Activated CD4-positive, alpha-beta T cell treated with anti-CD3 and anti-CD28 coated beads for 36 hours (primary cell): ENCODE measurements at regions not wholly inside any gene's neighbourhood (a gene's known extent, or its start where the extent isn't known, plus 50 kb on each side); places are given as distances from the start of the nearest gene placed in this dataset.

Source experiments
- ATAC-seq: fragments of 200-7000 bp; cut with Tn5 transposase; one replicate; pipeline ENCODE4 v1.10.0; 2021; ENCODE audit warnings: mild to moderate bottlenecking, moderate library complexity
- CTCF ChIA-PET: fragments of 350-600 bp; sonication (Branson Sonifier 250); formaldehyde crosslinking; loops from one replicate; lab custom pipeline; 2021; ENCODE audit warnings: antibody characterized with exemption; lab: Charles Lee
- POLR2A ChIA-PET: fragments of 350-600 bp; sonication (Branson Sonifier 250); formaldehyde crosslinking; loops from one replicate; lab custom pipeline; 2021; ENCODE audit warnings: antibody characterized with exemption, inconsistent platforms; lab: Charles Lee
- DNase-seq: peaks from one replicate; pipeline ENCODE4 v3.0.0-alpha.2; 2020
- H3K27ac Mint-ChIP-seq: one replicate; pipeline ENCODE4 v1.8.0; 2021; ENCODE audit warnings: mixed read lengths
- H3K27me3 Mint-ChIP-seq: one replicate; pipeline ENCODE4 v1.8.0; 2021; ENCODE audit warnings: mixed read lengths
- H3K36me3 Mint-ChIP-seq: one replicate; pipeline ENCODE4 v1.8.0; 2021; ENCODE audit warnings: low read depth, mixed read lengths
- H3K4me1 Mint-ChIP-seq: one replicate; pipeline ENCODE4 v1.8.0; 2021; ENCODE audit warnings: mixed read lengths
- H3K4me3 Mint-ChIP-seq: one replicate; pipeline ENCODE4 v1.8.0; 2021; ENCODE audit warnings: mild to moderate bottlenecking, moderate library complexity, mixed read lengths
- H3K9me3 Mint-ChIP-seq: one replicate; pipeline ENCODE4 v1.8.0; 2021; ENCODE audit warnings: low read depth, mixed read lengths
- intact Hi-C, 2 experiments: fragments of 100-400 bp; cut with DNase I in 1 of 2; cut with micrococcal nuclease in 1 of 2; formaldehyde crosslinking; loops; one replicate each; pipeline versions ENCODE4 v1.14.2 to v1.15.1; 2022 to 2024; cut with DNase I, micrococcal nuclease

DNA sequence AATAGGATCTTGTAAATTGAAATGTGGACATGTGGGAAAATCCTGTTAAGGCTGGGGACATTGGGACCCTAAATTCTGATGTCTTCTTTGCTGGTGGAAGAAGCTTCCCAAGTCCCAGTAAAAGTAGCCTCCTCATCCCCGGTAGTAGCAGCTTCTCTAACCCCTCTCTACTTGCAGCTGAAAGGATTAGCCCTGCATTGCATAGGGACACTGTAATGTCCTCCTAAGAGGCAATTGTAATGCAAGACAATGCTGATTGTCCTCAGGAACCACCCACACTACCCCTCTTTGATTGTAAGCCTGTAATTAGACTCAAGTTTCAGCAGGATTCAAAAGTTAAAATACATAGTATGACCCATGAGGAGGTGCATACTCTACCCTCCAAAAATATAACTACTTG lies 1938.4 kb upstream of the C9orf72 start:
- POLR2A ChIA-PET = no interaction called here
- intact Hi-C loops = no loop called here
- Mint-ChIP-seq H3K4me3 (no peak overlapping the region), H3K9me3 (peaks cover 6% of the 10 kb centered on the region), H3K36me3 (no peaks in the 10 kb centered on the region), H3K27me3 (no peaks in the 10 kb centered on the region), H3K4me1 (no peaks in the 10 kb centered on the region), H3K27ac (no peak overlapping the region)
- ATAC-seq (no peak), DNase-seq (no peak)
- CTCF ChIA-PET = no interaction called here

- ChIA-PET POLR2A (no interaction called here), CTCF (no interaction called here)
- Mint-ChIP-seq H3K4me3 (no peak overlapping the region), H3K36me3 (no peaks in the 10 kb centered on the region), H3K9me3 (peaks cover 3% of the 10 kb centered on the region), H3K27ac (no peak overlapping the region), H3K4me1 (no peaks in the 10 kb centered on the region), H3K27me3 (no peaks in the 10 kb centered on the region)
- no peak for ATAC-seq
- no peak for DNase-seq
- intact Hi-C loops = no loop called here
Measured at GRCh38 chr9:29514336-29514735, 1941.1 kb upstream of the C9orf72 start.

GRCh38 chr9:29514862-29515261 lies 1941.6 kb upstream of the C9orf72 start:
- Mint-ChIP-seq H3K4me1 (no peaks in the 10 kb centered on the region), H3K36me3 (no peaks in the 10 kb centered on the region), H3K27ac (no peak overlapping the region), H3K4me3 (no peak overlapping the region), H3K9me3 (peaks cover 6% of the 10 kb centered on the region), H3K27me3 (no peaks in the 10 kb centered on the region)
- ChIA-PET CTCF (no interaction called here), POLR2A (no interaction called here)
- ATAC-seq (no peak), DNase-seq (no peak)
- intact Hi-C loops = no loop called here

- no peaks in the 10 kb centered on the region for H3K36me3 Mint-ChIP-seq
- ATAC-seq (no peak), DNase-seq (no peak)
- H3K4me3 Mint-ChIP-seq = no peak overlapping the region
- H3K27ac Mint-ChIP-seq = no peak overlapping the region
- peaks cover 2% of the 10 kb centered on the region for H3K9me3 Mint-ChIP-seq
- no peaks in the 10 kb centered on the region for H3K27me3 Mint-ChIP-seq
- intact Hi-C loops = no loop called here
- ChIA-PET CTCF (no interaction called here), POLR2A (no interaction called here)
- no peaks in the 10 kb centered on the region for H3K4me1 Mint-ChIP-seq
Measured at GRCh38 chr9:29548436-29548835, 1975.2 kb upstream of the C9orf72 start.

DNA sequence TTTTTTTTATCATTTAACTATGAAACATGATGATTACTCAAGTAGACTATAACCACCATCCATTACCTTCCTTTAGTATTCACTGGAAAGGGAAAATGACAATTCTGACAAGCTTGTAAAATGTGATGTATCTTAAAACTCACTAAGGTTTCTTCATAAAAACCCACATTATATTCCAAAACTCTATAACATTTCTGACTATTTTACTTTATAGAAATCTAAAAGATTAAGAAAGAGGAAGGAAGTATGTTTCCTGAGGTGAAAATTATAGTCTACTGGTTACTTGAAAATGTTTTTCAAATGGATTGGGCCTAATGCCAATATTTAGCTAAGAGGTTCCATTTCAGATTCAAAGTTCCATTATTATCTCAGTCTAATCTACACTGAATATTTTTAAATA lies 1982.2 kb upstream of the C9orf72 start:
- POLR2A ChIA-PET = no interaction called here
- CTCF ChIA-PET = no interaction called here
- DNase-seq = no peak

DNA sequence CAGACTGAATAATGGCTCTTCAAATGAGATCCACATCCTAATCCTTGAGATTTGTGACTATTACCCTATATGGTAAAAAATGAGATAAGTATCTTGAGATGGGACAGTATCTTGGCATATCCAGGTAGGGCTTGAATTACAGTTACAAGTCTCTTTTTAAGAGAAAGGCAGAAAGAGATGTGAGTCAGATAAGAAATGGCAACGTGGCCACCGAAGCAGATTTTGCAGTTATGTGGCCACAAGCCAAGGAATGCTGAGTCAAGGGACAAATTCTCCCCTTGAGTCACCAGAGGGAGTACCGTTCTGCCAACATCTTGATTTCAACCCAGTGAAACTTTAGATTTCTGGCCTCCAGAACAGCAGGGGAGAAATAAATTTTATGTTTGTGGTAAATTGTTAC lies 1983.0 kb upstream of the C9orf72 start:
- peaks cover 5% of the 10 kb centered on the region for H3K9me3 Mint-ChIP-seq
- ATAC-seq (no peak), DNase-seq (no peak)
- no peaks in the 10 kb centered on the region for H3K36me3 Mint-ChIP-seq
- H3K27ac Mint-ChIP-seq = no peak overlapping the region
- intact Hi-C loops = no loop called here
- CTCF ChIA-PET = no interaction called here
- no peaks in the 10 kb centered on the region for H3K27me3 Mint-ChIP-seq
- no peak overlapping the region for H3K4me3 Mint-ChIP-seq
- POLR2A ChIA-PET = no interaction called here
- no peaks in the 10 kb centered on the region for H3K4me1 Mint-ChIP-seq

More for the DNA sequence above, 1982.2 kb upstream of the C9orf72 start:
- H3K4me1 Mint-ChIP-seq = no peaks in the 10 kb centered on the region
- H3K27ac Mint-ChIP-seq = no peak overlapping the region
- peaks cover 5% of the 10 kb centered on the region for H3K9me3 Mint-ChIP-seq
- H3K27me3 Mint-ChIP-seq = no peaks in the 10 kb centered on the region
- H3K4me3 Mint-ChIP-seq = no peak overlapping the region
- no peaks in the 10 kb centered on the region for H3K36me3 Mint-ChIP-seq
- no peak for ATAC-seq
- intact Hi-C loops = no loop called here

DNA sequence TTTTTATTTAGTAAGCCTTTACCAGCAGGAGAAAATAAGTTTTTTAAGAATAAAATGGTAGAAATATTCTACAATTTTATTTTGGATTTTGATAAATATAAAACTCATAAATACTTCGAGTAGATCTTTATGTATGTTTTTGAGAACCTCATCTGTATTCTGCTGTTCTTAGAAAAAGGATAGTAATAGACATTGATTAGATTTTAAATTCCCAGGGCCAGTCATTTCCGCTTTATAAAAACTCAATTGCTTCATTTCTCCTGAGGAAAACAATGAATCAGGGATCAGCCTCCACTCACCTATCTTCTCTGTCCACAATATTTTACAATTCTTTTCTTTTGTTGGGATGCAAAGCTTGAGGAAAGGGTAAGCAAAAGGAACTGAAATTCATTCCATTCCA lies 1983.5 kb upstream of the C9orf72 start:
- Mint-ChIP-seq H3K4me1 (no peaks in the 10 kb centered on the region), H3K27me3 (no peaks in the 10 kb centered on the region), H3K36me3 (no peaks in the 10 kb centered on the region), H3K27ac (no peak overlapping the region), H3K9me3 (peaks cover 5% of the 10 kb centered on the region), H3K4me3 (no peak overlapping the region)
- intact Hi-C loops = no loop called here
- no peak for ATAC-seq
- no peak for DNase-seq
- CTCF ChIA-PET = no interaction called here
- POLR2A ChIA-PET = no interaction called here

DNA sequence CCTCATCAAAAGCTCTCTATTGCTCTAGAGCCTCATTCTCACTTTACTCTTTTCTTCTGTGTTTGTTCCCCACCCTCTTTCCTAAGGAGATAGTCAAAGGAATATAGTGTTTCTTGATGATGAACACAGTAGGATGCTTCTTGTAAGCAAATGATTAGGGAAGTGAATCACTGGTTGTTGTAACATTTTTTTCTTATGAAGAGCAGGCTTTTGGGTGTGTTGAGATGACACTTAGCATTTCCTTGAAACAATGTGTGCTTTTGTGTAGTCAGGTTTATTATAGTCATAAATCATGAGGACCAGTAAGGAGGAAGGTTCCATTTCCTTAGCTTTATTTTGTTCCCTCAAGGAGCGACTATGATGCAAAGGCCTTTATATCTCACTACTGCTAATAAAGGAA lies 1991.3 kb upstream of the C9orf72 start:
- intact Hi-C loops = no loop called here
- no peaks in the 10 kb centered on the region for H3K4me1 Mint-ChIP-seq
- CTCF ChIA-PET = no interaction called here

GRCh38 chr9:29575219-29575618 lies 2001.9 kb upstream of the C9orf72 start:
- CTCF ChIA-PET = no interaction called here

More for the DNA sequence above, 1991.3 kb upstream of the C9orf72 start:
- Mint-ChIP-seq H3K9me3 (no peaks in the 10 kb centered on the region), H3K27ac (no peak overlapping the region), H3K36me3 (no peaks in the 10 kb centered on the region), H3K4me3 (no peak overlapping the region), H3K27me3 (no peaks in the 10 kb centered on the region)
- POLR2A ChIA-PET = no interaction called here
- DNase-seq = no peak
- ATAC-seq = no peak

GRCh38 chr9:29588361-29588760 lies 2015.1 kb upstream of the C9orf72 start:
- Mint-ChIP-seq H3K27me3 (no peaks in the 10 kb centered on the region), H3K36me3 (no peaks in the 10 kb centered on the region), H3K27ac (no peak overlapping the region), H3K4me1 (no peaks in the 10 kb centered on the region), H3K4me3 (no peak overlapping the region), H3K9me3 (peaks cover 16% of the 10 kb centered on the region)
- ChIA-PET POLR2A (no interaction called here), CTCF (no interaction called here)
- ATAC-seq (no peak), DNase-seq (no peak)
- intact Hi-C loops = no loop called here

More at GRCh38 chr9:29575219-29575618, 2001.9 kb upstream of the C9orf72 start:
- intact Hi-C loops = no loop called here
- Mint-ChIP-seq H3K9me3 (peaks cover 2% of the 10 kb centered on the region), H3K27ac (no peak overlapping the region), H3K36me3 (no peaks in the 10 kb centered on the region), H3K27me3 (no peaks in the 10 kb centered on the region), H3K4me1 (no peaks in the 10 kb centered on the region), H3K4me3 (no peak overlapping the region)
- POLR2A ChIA-PET = no interaction called here
- DNase-seq (no peak), ATAC-seq (no peak)

GRCh38 chr9:29609282-29609681 lies 2036.0 kb upstream of the C9orf72 start:
- ATAC-seq (no peak), DNase-seq (no peak)
- no peaks in the 10 kb centered on the region for H3K4me1 Mint-ChIP-seq
- peaks cover 9% of the 10 kb centered on the region for H3K9me3 Mint-ChIP-seq
- H3K4me3 Mint-ChIP-seq = no peak overlapping the region
- intact Hi-C loops = no loop called here
- no peaks in the 10 kb centered on the region for H3K27me3 Mint-ChIP-seq
- no peak overlapping the region for H3K27ac Mint-ChIP-seq
- ChIA-PET CTCF (no interaction called here), POLR2A (no interaction called here)
- no peaks in the 10 kb centered on the region for H3K36me3 Mint-ChIP-seq

GRCh38 chr9:29613773-29614172 lies 2040.5 kb upstream of the C9orf72 start:
- ChIA-PET POLR2A (no interaction called here), CTCF (no interaction called here)
- intact Hi-C loops = no loop called here
- Mint-ChIP-seq H3K27ac (no peak overlapping the region), H3K27me3 (no peaks in the 10 kb centered on the region), H3K4me1 (no peaks in the 10 kb centered on the region), H3K36me3 (no peaks in the 10 kb centered on the region), H3K4me3 (no peak overlapping the region), H3K9me3 (peaks cover 10% of the 10 kb centered on the region)
- ATAC-seq = no peak
- DNase-seq = no peak

DNA sequence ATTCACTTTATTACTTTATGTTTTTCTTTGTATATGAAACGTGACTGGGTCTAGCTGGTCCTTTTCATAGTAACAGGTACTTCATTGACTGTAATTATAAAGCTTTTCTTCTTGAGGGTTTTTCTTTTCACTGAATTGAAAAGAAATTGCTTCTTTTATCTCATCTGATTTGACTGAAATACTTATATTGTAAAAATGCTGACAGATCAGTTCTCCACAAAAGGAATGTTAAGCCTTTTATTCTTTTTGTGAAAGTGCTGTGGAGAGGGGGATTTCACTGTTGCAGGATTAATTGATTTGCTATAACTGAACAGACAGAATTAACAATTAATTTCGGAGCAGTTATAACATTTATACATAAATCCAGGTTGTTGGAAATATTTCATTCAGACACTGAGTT lies 2043.6 kb upstream of the C9orf72 start:
- CTCF ChIA-PET = no interaction called here
- no peaks in the 10 kb centered on the region for H3K27me3 Mint-ChIP-seq
- POLR2A ChIA-PET = no interaction called here
- H3K4me3 Mint-ChIP-seq = no peak overlapping the region
- peaks cover 4% of the 10 kb centered on the region for H3K9me3 Mint-ChIP-seq
- ATAC-seq (no peak), DNase-seq (no peak)
- no peak overlapping the region for H3K27ac Mint-ChIP-seq
- no peaks in the 10 kb centered on the region for H3K4me1 Mint-ChIP-seq
- intact Hi-C loops = no loop called here
- H3K36me3 Mint-ChIP-seq = no peaks in the 10 kb centered on the region
